SIG-M5 treated with dmso at 0.1 percent for 504 hours (cell line): ENCODE measurements at regions not wholly inside any gene's neighbourhood (a gene's known extent, or its start where the extent isn't known, plus 50 kb on each side); places are given as distances from the start of the nearest gene placed in this dataset.

ENCODE experiments used
- DNase-seq: peaks from one replicate; lab custom pipeline; 2025; ENCODE audit not compliant: unreplicated experiment; lab: John Stamatoyannopoulos, UW

DNA sequence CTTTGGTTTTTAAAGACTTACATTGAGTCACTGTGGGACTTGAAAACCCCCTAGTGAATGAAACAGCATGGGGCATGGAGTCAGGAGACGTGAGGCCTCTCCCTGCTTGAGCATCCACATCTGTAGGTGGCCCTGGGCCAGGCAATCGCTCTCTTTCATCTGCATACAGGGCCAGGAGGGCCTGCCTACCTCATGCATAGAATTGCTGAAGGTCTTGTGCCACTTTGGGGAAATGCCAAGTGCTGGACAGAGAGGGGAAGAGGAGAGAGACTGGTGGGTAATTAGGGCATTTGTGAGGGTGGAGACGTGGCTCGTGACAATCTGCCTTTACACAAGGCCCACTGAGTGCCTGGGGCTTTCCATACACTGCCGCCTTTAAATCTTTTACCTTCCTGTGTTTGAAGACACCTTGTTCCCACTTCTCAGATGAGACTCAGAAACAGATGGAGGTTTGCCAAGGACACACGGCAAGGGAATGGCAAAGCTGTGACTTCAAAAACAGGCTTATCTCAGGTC, 322.2 kb upstream of the HS6ST1 start:
- DNase-seq: no peak

DNA sequence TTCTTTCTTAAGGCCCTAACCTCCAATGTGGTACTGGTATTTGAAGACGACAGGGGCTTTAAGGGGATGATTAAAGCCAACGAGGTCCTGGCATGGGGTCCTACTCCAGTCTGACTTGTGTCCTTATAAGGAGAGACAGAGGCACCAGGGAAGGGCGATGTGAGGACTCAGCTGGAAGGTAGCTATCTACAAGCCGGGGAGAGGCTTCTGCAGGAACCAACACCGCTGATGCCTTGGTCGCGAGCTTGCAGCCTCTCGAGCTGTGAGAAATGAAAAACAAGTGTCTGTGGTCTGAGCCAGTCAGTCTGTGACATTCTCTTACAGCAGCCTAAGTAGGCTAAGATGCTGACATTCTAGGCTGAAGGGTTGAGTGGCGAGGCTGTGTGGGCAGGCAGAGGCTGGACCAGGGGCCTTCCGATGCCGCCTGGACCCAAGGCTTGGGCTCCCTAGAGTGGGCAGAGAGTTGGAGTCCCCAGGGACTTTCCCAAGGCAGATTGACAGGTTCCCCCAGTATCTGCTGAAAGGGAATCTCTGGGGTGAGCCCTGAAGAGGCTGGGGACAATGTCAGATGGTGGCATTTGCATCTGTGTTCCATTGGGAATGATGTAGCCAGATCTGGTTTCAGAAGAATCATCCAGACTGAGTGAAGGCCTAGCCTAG, 322.9 kb upstream of the HS6ST1 start:
- no peak for DNase-seq

DNA sequence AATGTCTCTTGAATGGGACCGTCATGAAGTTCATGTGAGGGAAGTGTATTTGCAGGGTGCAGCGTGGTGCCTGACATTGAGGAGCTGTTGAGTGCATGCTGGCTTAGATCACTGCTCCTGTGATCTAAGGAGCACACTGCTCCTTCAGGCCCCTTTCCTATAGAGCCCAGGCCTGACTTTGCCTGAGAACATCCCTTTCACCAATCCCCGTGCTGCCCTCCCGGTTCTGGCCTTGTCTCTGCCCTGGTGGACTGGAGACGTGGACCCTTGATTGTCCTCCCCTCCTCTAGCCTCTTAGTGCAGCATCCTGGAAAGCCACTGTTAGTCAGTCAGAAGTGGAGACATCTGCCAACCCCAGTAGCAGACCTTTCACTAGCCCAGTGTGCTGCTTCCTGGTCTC, 323.6 kb upstream of the HS6ST1 start:
- no peak for DNase-seq

DNA sequence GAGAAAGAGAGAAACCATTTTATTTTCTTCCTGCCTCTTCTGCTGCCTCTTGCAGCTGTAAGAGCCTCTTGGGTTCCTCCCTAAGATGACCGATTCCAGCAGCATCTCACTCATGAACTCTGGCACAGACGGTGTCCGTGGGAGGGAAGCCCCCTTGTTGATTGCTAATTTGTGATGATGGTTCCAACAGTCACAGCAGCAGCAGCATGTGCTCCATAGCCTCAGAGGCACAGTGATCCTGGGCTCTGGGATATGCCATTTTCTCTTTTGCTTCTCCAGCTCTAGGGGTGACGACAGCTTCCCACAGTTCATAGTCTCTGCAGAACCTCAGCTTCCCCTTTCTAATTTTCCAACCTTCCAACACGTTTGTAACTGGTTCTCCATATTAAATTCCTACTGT, 324.2 kb upstream of the HS6ST1 start:
- no peak for DNase-seq

DNA sequence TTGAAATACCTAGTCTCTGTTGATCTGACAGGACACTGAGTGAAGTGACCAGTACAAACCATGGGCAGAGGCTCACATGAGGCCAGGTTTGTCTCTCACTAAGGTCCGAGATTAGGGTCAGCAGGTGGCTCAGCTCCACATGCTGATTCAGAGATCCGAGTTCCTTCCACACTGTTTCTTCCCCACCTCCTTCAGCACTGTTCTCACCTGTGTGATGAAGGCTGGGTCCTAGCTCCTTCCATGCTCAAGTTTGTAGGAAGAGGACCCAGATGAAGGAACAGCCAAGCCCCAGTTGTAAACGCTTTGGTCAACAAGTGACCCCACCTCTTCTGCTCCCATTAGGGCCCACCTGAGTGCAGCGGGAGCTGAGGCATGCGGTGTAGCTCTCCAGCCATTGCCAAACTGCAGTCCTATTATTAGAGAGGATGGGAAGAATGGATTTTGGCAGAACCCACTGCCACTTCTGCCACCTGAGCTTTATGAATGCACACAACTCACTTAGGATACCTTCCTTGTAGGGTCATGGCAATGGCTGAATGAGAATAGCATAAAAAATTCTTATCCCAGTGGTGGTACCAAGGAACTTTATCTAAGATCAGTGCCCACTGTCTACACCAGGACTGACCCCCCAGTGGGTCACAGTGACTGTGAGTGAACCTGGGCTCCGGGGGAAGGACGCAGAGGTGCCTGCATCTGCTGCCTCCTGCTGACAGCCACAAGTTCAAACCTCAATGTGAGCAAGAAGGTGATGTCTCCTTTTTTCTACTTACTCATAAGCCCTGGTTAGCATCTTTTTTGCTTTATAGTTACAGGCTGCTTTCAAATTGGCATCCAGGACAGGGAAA, 324.8 kb upstream of the HS6ST1 start:
- no peak for DNase-seq

DNA sequence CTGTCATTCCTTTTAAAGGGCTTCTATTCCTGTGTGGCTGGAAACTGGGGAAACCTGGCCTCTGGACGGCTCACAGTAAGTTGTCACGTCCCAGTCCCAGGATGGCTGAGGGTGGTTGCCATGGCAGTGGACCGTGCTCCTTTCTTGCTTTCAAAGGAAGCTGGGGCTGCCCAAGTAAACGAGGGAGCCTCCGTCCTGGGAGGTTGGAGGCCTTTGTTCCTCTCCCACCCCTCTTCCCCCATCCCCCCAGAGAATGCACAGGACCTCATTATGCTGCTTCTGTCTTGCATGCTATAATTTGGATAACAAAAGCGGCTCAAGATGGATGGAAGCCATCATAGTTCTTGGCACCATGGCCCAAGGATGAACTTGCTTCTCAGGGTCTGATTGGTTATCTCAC, 325.5 kb upstream of the HS6ST1 start:
- no peak for DNase-seq

DNA sequence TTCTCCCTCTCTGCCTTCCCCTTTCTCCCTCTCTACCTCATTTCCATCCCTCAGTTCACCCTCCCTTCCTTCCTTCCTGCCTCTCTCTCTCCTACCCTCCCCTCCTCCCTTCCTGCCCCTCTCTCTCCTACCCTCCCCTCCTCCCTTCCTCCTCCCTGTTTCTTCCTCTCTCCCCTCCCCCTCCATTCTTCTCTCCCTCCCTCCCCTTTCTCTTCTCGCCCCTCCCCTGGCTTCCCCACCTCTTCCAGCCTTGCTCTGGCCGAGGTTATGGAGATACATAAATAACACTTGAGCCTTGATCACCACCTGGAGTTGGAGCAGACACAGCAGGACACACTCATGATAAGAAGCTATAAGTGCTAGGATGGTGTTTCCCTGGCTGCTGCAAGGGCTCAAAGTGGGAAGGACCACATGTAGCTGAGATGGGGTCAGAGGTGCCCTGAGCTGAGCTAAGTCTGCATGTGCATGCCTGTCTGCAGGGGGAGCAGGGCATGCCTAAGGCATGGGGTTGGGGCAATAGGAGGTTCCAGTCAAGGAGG, 326.1 kb upstream of the HS6ST1 start:
- DNase-seq: no peak

DNA sequence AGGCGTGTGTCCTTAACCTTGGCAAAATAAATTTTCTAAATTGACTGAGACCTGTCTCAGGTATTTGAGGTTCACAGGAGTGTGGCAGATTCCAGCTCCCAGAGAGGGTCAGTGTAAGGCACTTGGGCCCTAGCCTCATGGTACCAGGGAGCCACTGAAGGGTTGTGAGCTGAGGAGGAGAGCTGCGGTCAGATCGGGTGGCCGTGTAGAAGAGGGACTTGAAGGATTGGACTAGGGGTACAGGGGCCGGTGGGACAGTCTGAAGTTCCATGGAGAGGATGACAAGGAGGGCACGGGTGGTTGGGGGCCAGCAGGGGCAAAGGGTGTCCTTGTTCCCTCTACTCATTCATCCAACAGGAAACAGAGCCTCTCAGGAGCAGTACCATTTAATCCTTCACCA, 327.0 kb upstream of the HS6ST1 start:
- no peak for DNase-seq

DNA sequence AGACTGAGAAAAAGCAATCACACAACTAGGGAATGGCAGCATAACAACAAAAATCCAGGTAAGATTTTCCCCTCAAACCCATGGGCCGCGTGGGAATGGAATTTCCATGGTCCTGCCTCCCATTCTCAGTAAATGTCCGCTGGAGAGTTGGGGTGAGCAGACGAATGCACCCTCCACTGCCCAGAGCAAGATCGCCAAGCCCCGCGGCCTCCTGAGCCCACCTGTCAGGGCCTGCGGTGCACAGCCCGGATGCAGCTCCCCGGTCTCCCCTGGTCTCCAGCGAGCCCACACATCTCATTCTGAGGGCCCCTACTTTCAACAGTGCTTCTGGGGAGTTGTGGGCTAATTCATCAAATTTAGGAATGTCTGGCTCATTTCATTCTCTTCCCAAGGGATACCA, 327.4 kb upstream of the HS6ST1 start:
- DNase-seq: no peak

DNA sequence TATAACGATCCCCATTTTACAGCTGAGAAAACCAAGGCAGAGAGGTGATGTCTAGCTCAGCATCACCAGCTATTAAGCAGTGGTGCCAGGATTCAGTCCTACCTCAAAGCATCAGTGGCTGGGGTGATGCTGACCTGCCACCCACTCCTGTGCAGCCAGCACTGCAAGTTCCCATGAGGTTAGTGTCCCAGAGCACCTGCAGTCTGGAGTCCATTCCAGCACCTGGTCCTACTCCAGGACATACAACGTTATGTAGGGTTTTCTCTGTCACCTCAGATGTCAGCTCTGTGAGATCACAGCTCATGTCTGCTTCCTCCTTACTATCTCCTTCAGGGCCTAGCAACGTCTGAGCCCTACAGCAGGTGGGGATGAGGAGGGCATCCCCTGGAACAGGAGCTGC, 328.0 kb upstream of the HS6ST1 start:
- DNase-seq: no peak

DNA sequence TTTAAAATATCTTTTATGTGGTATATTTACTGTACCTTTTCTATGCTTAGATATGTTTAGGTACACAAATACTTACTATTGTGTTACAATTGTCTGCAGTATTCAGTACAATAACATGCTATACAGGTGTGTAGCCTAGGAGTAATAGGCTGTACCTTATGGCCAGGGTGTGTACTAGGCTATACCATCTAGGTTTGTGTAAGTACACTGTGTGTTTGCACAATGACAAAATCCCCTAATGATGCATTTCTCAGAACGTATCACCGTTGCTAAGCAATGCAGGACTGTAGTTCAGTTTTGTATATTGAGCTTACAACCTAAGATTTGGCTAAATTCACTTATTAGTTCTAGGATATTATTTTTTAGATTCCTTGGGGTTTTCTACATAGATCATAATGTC, 332.3 kb upstream of the HS6ST1 start:
- no peak for DNase-seq

DNA sequence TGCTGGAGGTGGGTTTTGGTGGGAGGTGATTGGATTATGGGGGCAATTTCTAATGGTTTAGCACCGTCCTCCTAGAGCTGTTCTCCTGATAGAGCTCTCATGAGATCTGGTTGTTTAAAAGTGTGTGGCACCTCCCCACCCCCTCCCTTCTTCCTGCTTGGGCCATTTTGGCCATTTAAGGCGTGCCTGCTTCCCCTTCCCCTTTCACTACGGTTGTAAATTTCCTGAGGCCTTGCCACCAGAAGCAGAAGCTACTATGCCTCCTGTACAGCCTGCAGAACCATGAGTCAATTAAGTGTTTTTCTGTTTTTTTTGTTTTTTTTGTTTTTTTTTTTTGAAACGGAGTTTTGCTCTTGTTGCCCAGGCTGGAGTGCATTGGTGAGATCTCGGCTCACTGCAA, 335.7 kb upstream of the HS6ST1 start:
- DNase-seq: peak; percentile 67

DNA sequence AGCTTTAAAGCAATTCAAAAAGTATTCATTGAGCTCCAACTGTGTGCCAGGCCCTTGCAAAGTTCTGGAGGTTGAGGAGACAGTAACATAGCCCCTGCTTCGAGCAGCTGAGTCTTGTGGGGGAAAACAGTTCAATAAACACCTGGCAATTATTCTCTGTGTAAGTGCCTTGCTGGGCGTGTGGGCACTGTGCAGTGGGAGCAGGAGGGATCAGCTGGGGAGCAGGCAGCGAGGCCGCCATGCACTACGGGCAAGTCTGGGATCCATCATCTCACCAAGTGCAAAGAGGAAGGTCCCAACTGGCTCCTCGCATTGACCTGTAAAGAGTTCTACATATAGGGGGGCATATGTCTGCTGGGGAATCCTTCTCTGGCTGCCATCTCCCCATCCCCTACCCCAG, 342.2 kb upstream of the HS6ST1 start:
- DNase-seq: no peak

DNA sequence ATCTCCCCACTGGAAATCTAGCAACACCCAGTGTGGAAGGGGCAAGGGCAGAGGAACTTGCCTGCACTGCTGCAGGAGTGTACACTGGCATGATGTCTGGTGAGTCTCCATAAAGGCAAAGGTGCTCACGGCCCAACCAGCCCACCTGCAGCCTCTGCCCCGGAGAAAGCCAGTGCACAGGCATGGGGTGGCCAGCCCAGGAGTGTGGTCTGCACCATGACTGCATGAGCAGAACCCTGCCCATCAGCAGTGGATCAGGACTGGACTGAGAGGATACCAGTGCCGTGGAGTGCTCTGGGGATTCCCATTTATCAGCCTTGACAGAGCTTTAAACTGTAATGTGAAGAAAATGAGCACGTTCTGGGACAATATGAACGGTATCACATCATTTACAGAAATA, 342.6 kb upstream of the HS6ST1 start:
- no peak for DNase-seq

DNA sequence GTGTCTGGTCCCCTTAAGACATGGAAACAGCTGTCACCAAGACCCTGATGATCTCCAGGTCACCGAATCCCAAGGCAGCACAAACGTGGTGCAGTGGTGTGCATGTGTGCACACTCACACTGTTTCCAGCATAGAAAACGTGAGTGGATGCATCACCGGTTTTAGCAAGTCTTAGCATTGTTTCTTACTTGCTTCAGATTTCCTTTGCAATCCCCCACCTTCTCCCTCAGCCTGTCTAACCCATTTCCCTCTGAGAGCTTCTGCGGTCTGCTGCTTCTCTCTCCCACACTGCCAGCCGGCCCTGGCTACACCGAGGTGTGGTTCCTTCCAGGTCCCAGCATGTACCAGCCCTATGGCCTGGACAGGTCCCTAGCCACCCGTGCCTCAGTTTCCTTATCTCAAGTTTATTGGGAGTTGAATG, 343.4 kb upstream of the HS6ST1 start:
- no peak for DNase-seq

DNA sequence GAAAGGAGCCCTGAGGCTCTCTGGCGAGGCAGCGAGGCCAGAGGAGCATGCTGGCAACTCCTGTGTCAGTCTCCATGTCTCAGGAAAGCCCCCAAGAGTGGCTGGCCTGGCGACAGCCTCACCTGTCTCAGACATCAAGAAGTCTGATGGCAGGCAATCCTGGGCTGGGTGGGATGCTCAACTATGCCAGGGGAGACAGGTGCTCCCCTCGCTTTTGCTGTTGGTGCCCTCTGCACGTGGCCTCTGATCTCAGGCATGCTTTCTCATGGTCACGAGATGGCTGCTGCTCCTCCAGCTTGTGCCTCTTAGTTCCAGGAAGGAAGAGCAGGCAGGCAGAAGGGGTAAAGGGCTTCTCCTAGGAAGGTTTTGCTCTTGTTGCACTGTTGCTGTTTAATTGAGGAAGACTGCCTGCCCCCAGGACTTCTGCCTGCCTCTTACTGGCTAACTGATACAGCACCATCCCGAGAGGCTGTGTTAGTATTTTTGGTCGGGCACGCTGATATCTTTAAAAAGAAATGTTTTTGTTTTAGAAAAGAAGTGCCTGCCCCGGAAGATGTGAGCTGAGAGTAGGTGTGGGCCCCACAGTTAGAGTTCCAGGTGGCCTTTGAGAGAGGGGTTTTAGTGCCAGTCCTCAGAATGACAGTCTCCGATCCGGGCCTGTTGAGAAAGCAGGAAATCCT, 344.8 kb upstream of the HS6ST1 start:
- no peak for DNase-seq

DNA sequence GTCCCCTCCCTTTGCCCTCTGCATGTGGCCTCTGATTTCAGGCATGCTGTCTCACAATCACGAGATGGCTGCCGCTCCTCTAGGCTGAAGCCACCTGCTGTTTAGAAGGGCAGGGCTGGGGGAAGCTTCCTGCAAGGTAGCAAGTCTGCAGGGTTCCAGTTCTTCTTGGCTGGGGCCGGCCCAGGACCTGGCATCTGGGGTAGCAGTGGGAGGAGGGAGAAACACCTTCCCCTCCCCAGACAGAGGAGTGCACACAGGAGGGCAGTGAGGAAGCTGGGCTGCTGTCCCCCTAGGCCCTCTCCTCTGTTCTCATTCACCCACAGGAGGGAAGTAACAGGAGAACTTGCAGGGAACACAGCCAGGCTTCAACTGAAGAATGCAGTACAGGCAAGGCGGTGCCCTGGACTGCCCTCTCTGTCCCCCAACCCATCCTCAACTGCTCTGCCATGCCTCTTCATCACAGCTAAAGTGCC, 345.9 kb upstream of the HS6ST1 start:
- no peak for DNase-seq

DNA sequence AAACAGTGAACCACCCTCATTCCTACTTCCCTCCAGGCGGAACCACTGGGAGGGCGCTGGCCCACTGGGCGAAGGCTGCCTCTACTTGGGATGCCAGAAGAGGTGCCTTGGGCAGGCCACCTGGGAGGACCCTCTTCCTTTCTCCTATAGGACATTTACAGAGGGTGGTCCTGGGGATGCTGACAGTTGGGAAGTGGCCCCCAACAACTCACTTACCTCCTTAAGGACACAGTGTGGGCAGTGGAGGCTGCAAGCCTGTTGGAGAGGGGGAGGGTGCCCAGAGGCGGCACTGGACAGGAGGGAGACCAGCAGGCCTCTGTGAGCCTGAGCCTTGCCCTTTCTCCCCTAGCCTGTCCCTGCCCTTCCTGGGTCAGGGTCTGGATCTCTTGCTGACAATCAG, 346.4 kb upstream of the HS6ST1 start:
- DNase-seq: no peak

DNA sequence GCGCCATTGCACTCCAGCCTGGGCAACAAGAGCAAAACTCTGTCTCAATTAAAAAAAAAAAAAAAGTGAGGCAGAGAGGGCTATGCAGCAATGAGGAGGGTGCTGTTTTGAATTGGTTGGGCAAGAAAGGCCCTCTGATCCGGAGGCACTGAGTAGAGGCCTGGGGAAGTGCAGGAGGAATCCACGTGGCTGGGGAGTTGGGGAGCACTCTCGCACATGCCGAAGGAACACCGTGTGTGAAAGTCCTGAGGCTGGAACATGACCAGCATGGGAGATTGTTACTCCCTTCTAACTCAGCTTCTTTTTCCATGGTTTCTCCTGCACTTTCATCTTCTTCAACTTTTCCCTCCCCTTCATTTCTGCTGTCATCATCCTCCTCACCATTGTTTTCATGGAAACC, 347.9 kb upstream of the HS6ST1 start:
- no peak for DNase-seq

DNA sequence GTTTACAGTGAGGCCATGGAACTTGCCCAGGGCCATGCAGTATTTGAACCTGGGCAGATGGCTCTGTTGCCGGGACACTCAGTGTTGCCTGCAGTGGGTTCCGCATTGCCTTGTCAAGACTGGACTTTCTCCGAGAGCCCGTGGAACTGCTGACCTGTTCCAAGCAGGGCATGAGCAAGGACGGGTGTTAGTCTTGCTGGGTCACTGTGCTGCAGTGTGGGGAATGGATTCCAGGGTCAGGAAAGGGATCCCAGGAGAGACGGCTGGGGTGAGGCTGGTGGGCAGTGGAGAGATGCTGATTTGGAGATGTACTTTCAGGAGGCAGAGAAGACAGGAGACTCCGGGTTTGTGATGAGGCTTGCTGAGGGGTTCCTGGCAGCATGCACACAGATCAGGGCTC, 348.7 kb upstream of the HS6ST1 start:
- no peak for DNase-seq

DNA sequence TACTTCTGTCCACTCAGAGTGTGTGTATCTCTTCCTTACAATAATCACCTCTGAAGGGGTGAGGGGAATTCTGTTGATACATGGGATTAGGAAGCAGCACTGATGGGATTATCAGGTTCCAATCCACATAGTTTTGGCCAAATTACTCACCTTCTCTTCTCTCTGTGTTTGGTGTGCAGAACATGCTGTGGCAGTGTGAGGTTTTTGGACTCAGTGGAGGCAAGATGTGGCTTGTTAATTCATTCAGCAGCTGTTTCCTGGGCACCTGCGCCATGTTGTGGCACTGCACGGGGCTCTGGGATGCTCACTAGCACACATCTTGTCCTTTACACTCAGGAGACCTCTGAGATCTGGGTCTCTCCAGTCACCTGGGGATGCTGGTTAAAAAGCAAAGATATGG, 350.3 kb upstream of the HS6ST1 start:
- no peak for DNase-seq

DNA sequence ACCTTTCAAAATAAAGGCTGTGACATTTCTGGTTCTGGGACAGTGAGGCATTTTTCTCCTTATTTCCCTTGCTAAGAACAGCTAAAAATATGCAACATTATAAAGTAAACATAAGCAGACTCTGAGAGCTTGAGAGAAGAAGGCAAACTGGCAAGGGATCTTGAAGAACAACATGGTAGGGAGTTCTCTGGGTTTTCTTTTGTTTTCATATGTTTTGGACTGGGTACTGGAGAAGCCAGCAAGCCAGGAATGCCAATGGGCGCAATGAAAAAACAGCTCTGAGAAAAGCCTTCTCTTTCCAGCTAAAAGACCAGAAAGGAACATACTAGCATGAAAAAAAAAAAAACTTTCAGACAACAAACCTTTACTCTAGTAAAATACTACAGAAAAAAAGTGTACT, 351.4 kb upstream of the HS6ST1 start:
- no peak for DNase-seq
